H1 (cell line): ENCODE measurements at regions not wholly inside any gene's neighbourhood (a gene's known extent, or its start where the extent isn't known, plus 50 kb on each side); places are given as distances from the start of the nearest gene placed in this dataset.

Experiments used
- CTCF ChIA-PET: fragments of 300-600 bp; sonication (Branson Sonifier 250); formaldehyde crosslinking; loops from one replicate; lab custom pipeline; 2021; ENCODE audit not compliant: partially characterized antibody; lab: Charles Lee
- POLR2A ChIA-PET: fragments of 300-600 bp; sonication (Branson Sonifier 250); formaldehyde crosslinking; loops from one replicate; lab custom pipeline; 2021; ENCODE audit warnings: inconsistent platforms; ENCODE audit not compliant: partially characterized antibody; lab: Charles Lee
- DNase-seq, 2 experiments: peaks; one replicate each; pipeline versions ENCODE4 v3.0.0 to v3.0.0-alpha.2; 2010 to 2022; ENCODE audit warnings: low spot score in 2 of 2, low read depth in 1 of 2, mixed read lengths in 1 of 2
- FAIRE-seq: peaks from 2 replicates; lab custom pipeline; 2011; peaks lifted over from hg19 to GRCh38; lab: Jason Lieb, UNC
- H2AFZ ChIP-seq: 2 replicates; pipeline ENCODE4 v1.8.1; 2012; ENCODE audit warnings: low read length, inconsistent platforms
- H2AK5ac ChIP-seq: 2 replicates; pipeline ENCODE4 v1.6.1; 2013; ENCODE audit warnings: low read depth, low read length
- H2BK120ac ChIP-seq: replicated peaks from 2 replicates; pipeline ENCODE3; 2013; ENCODE audit warnings: low read depth, low read length, inconsistent platforms
- H2BK12ac ChIP-seq: 2 replicates; pipeline ENCODE4 v1.6.1; 2013; ENCODE audit warnings: low read depth, low read length
- H2BK15ac ChIP-seq: 2 replicates; pipeline ENCODE4 v1.6.1; 2013; ENCODE audit warnings: low read length
- H2BK20ac ChIP-seq: 2 replicates; pipeline ENCODE4 v1.6.1; 2013; ENCODE audit warnings: low read length
- H2BK5ac ChIP-seq: 2 replicates; pipeline ENCODE4 v1.6.1; 2013; ENCODE audit warnings: low read depth, low read length
- H3K14ac ChIP-seq: 2 replicates; pipeline ENCODE4 v1.6.1; 2013; ENCODE audit warnings: inconsistent platforms; ENCODE audit not compliant: insufficient read length
- H3K18ac ChIP-seq: 2 replicates; pipeline ENCODE4 v1.6.1; 2013; ENCODE audit warnings: low read length; ENCODE audit errors: extremely low read depth
- H3K23ac ChIP-seq: 2 replicates; pipeline ENCODE4 v1.6.1; 2013; ENCODE audit warnings: inconsistent platforms; ENCODE audit not compliant: insufficient read length
- H3K23me2 ChIP-seq: 2 replicates; pipeline ENCODE4 v1.6.1; 2013; ENCODE audit warnings: low read depth, low read length
- H3K27ac ChIP-seq: 2 replicates; pipeline ENCODE4 v1.6.1; 2011; ENCODE audit warnings: low read depth, low read length, inconsistent platforms
- H3K27me3 ChIP-seq, 4 experiments: replicated peaks in 1 of 4; 1 replicate in 1 of 4; 2 replicates in 3 of 4; pipeline versions ENCODE4 v1.6.1 to v1.8.1; 2011 to 2013; ENCODE audit warnings: low read length in 3 of 4, mild to moderate bottlenecking in 3 of 4, inconsistent platforms in 2 of 4, mixed read lengths in 2 of 4, moderate library complexity in 1 of 4; ENCODE audit not compliant: control insufficient read depth in 3 of 4, insufficient read depth in 3 of 4; ENCODE audit errors: extremely low read depth in 1 of 4
- H3K36me3 ChIP-seq, 4 experiments: 2 replicates each; pipeline versions ENCODE4 v1.6.1 to v1.8.1; 2011 to 2013; ENCODE audit warnings: mild to moderate bottlenecking in 4 of 4, low read length in 3 of 4, moderate library complexity in 2 of 4, control low read depth in 1 of 4, inconsistent platforms in 1 of 4; ENCODE audit not compliant: insufficient read depth in 4 of 4, control insufficient read depth in 2 of 4
- H3K4ac ChIP-seq: replicated peaks from 2 replicates; pipeline ENCODE3; 2013; ENCODE audit warnings: low read length, low read depth, mixed read lengths, inconsistent platforms; ENCODE audit not compliant: insufficient read length
- H3K4me1 ChIP-seq, 4 experiments: replicated peaks in 1 of 4; 1 replicate in 1 of 4; 2 replicates in 3 of 4; pipeline versions ENCODE4 v1.6.1 to v1.8.1; 2011 to 2013; ENCODE audit warnings: low read length in 3 of 4, inconsistent platforms in 2 of 4, mixed read lengths in 1 of 4; ENCODE audit not compliant: insufficient read depth in 4 of 4, control insufficient read depth in 3 of 4
- H3K4me2 ChIP-seq, 2 experiments: 2 replicates each; pipeline versions ENCODE4 v1.6.1 to v1.8.1; 2011 to 2013; ENCODE audit warnings: low read depth in 2 of 2, low read length in 2 of 2, control low read depth in 1 of 2, inconsistent platforms in 1 of 2, mild to moderate bottlenecking in 1 of 2; ENCODE audit not compliant: insufficient read depth in 1 of 2
- H3K4me3 ChIP-seq, 4 experiments: fragments of 200-600, 300-600 bp in 1 of 4; sonication (generic), shearing (Covaris generic), sonication (Bioruptor Twin) in 1 of 4; 2 replicates each; pipeline versions ENCODE4 v1.5.1 to v1.8.1; 2011 to 2016; ENCODE audit warnings: low read length in 4 of 4, low read depth in 3 of 4, control low read depth in 2 of 4, inconsistent platforms in 2 of 4, mild to moderate bottlenecking in 2 of 4, mixed read lengths in 1 of 4, moderate library complexity in 1 of 4; ENCODE audit not compliant: insufficient read depth in 2 of 4; ENCODE audit errors: extremely low read depth in 1 of 4
- H3K56ac ChIP-seq: replicated peaks from 2 replicates; pipeline ENCODE3; 2013; ENCODE audit warnings: low read depth, mild to moderate bottlenecking, mixed read lengths, low read length, inconsistent platforms; ENCODE audit not compliant: insufficient read length
- H3K79me1 ChIP-seq: 2 replicates; pipeline ENCODE4 v1.6.1; 2013; ENCODE audit warnings: low read depth, low read length, control low read depth
- H3K79me2 ChIP-seq, 2 experiments: 2 replicates each; pipeline versions ENCODE4 v1.6.1 to v1.8.1; 2012 to 2013; ENCODE audit warnings: low read length in 2 of 2, mild to moderate bottlenecking in 2 of 2, inconsistent platforms in 1 of 2; ENCODE audit not compliant: insufficient read depth in 2 of 2, control insufficient read depth in 1 of 2
- H3K9ac ChIP-seq, 4 experiments: replicated peaks in 1 of 4; 1 replicate in 1 of 4; 2 replicates in 3 of 4; pipeline versions ENCODE4 v1.6.1 to v1.8.1; 2011 to 2013; ENCODE audit warnings: low read depth in 3 of 4, low read length in 3 of 4, control low read depth in 2 of 4, mild to moderate bottlenecking in 2 of 4, moderate library complexity in 2 of 4, inconsistent platforms in 1 of 4; ENCODE audit errors: extremely low read depth in 1 of 4
- H3K9me3 ChIP-seq, 2 experiments: 2 replicates each; pipeline versions ENCODE4 v1.6.1 to v1.8.1; 2012 to 2013; ENCODE audit warnings: mild to moderate bottlenecking in 2 of 2, moderate library complexity in 2 of 2, control low read depth in 1 of 2, inconsistent platforms in 1 of 2, low read depth in 1 of 2, low read length in 1 of 2, mixed read lengths in 1 of 2; ENCODE audit not compliant: insufficient read depth in 2 of 2
- H4K20me1 ChIP-seq, 2 experiments: replicated peaks in 1 of 2; 2 replicates each; pipeline versions ENCODE3 to v1.8.1; 2011 to 2013; ENCODE audit warnings: inconsistent platforms in 2 of 2, low read length in 2 of 2, mild to moderate bottlenecking in 1 of 2; ENCODE audit not compliant: insufficient read depth in 2 of 2, control insufficient read depth in 1 of 2
- H4K5ac ChIP-seq: 2 replicates; pipeline ENCODE4 v1.6.1; 2013; ENCODE audit warnings: low read length, low read depth, mixed read lengths, inconsistent platforms; ENCODE audit not compliant: insufficient read length
- H4K8ac ChIP-seq: 2 replicates; pipeline ENCODE4 v1.8.0; 2013; ENCODE audit warnings: mild to moderate bottlenecking, moderate library complexity, low read length, inconsistent platforms; ENCODE audit not compliant: insufficient read depth; ENCODE audit errors: extremely low read depth
- H4K91ac ChIP-seq: replicated peaks from 2 replicates; pipeline ENCODE3; 2013; ENCODE audit warnings: low read length, mixed read lengths, inconsistent platforms; ENCODE audit not compliant: insufficient read length
- BCL11A ChIP-seq, 2 experiments: IDR thresholded peaks; one replicate each; pipeline ENCODE4 v1.6.1; 2011; ENCODE audit warnings: low read depth in 2 of 2, low read length in 2 of 2, mild to moderate bottlenecking in 2 of 2
- CEBPB ChIP-seq: IDR thresholded peaks from 2 replicates; pipeline ENCODE4 v1.6.1; 2012; ENCODE audit warnings: low read depth, low read length
- CTBP2 ChIP-seq: IDR thresholded peaks from 2 replicates; pipeline ENCODE4 v1.7.0; 2011; ENCODE audit warnings: borderline replicate concordance, mild to moderate bottlenecking, moderate library complexity, mixed read lengths, low read length; ENCODE audit not compliant: insufficient read depth, insufficient read length
- EGR1 ChIP-seq: IDR thresholded peaks from 2 replicates; pipeline ENCODE4 v1.6.1; 2011; ENCODE audit warnings: low read depth, low read length, borderline replicate concordance
- JUN ChIP-seq: IDR thresholded peaks from 2 replicates; pipeline ENCODE4 v1.6.1; 2011; ENCODE audit warnings: low read depth, mild to moderate bottlenecking, improper control_type of control experiment, low read length
- KDM1A ChIP-seq: fragments of 200-600, 300-600 bp; sonication (generic); IDR thresholded peaks from 2 replicates; pipeline ENCODE4 v1.7.1; 2016; ENCODE audit warnings: mild to moderate bottlenecking, low read length, borderline replicate concordance
- POLR2AphosphoS5 ChIP-seq: IDR thresholded peaks from 2 replicates; pipeline ENCODE4 v1.6.1; 2011; ENCODE audit warnings: low read depth, low read length
- SIX5 ChIP-seq: IDR thresholded peaks from 2 replicates; pipeline ENCODE4 v1.6.1; 2011; ENCODE audit warnings: mild to moderate bottlenecking, low read depth, low read length
- SP1 ChIP-seq: IDR thresholded peaks from 2 replicates; pipeline ENCODE4 v1.6.1; 2011; ENCODE audit warnings: low read depth, low read length
- WGBS, 2 experiments: shearing (Covaris generic) in 1 of 2; methylation state at CpG; one replicate each; pipeline versions ENCODE4 v1.1.6 to v1.1.7; 2013 to 2015; ENCODE audit warnings: low lambda C conversion rate in 2 of 2, mixed read lengths in 2 of 2, inconsistent platforms in 1 of 2, low coverage in 1 of 2, missing lambda C conversion rate in 1 of 2; ENCODE audit not compliant: insufficient replicate concordance in 2 of 2, insufficient coverage in 1 of 2, insufficient read length in 1 of 2; ENCODE audit errors: extremely low coverage in 1 of 2, missing lambda C conversion rate in 1 of 2; 5-methylcytosine and 5-hydroxymethylcytosine counted together
- TF ChIP-seq, protein P1 (sequence below): IDR thresholded peaks from 2 replicates; pipeline ENCODE4 v1.6.1; 2011; ENCODE audit warnings: low read depth, mild to moderate bottlenecking, low read length; ENCODE audit not compliant: insufficient read depth

DNA sequence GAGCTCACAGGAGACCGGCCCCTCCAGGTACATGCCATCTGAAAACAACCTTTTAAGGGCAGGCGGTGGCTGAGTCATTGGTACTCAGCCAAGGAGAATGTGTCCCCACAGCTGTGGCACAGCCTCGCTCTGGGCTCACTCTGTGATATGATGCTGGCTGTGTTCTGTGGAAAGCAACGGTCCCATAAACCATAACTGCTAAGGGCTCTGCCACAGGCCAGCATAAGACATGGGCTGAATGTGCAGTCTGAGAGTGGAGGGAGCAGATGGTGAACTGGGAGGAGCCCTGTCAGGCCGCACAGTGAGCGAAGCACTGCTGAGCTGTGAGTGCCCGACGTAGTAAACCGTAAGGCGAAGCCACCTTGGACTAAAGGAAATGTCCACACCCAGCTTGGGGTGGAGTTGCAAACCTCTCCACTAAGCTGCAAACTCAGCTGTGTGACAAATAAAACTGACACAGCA, 375.8 kb downstream of the THBS2 start:
- H3K4me2 ChIP-seq = no peak overlapping the region
- DNase-seq = no peak
- no peak overlapping the region for H4K91ac ChIP-seq
- TF ChIP-seq, protein P1, sequence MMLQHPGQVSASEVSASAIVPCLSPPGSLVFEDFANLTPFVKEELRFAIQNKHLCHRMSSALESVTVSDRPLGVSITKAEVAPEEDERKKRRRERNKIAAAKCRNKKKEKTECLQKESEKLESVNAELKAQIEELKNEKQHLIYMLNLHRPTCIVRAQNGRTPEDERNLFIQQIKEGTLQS = no peak
- TF ChIP-seq JUN (no peak), BCL11A (IDR thresholded peaks at IDR 0.05; ENCODE audit: low read depth in 2 of 2, low read length in 2 of 2) (no peak), KDM1A (no peak), SP1 (no peak), CTBP2 (no peak), EGR1 (no peak), CEBPB (no peak), SIX5 (no peak), POLR2AphosphoS5 (no peak)
- TF ChIP-seq, all 59 proteins: peak for 0
- CTCF ChIA-PET = interaction anchor here (0.6 to 2.2 kb wide), 10 partner anchors 12 to 507 kb away, joined by 3 to 9 read pairs (median 4); no protein-coding TSS in a partner anchor
- no peaks in the 10 kb centered on the region for H3K36me3 ChIP-seq
- no peaks in the 10 kb centered on the region for H3K23me2 ChIP-seq
- H3K4me3 ChIP-seq = no peak overlapping the region
- H4K8ac ChIP-seq = no peak overlapping the region
- H3K27me3 ChIP-seq = 0 out of 7 replicates have a peak, but pooled peaks cover 0 to 1% (median 0%) of the 10 kb centered on the region in 4 experiments
- H3K4ac ChIP-seq = no peak overlapping the region
- H2BK20ac ChIP-seq = no peak overlapping the region
- H2BK5ac ChIP-seq = no peak overlapping the region
- no peak overlapping the region for H3K9ac ChIP-seq
- H2BK15ac ChIP-seq = no peak overlapping the region
- H2AK5ac ChIP-seq = no peak overlapping the region
- H2AFZ ChIP-seq = 0 out of 2 replicates have a peak overlapping the region, but pooled peaks have one; percentile 25
- H3K14ac ChIP-seq = no peak overlapping the region
- no peak overlapping the region for H3K18ac ChIP-seq
- H4K5ac ChIP-seq = no peak overlapping the region
- H4K20me1 ChIP-seq = no peaks in the 10 kb centered on the region
- H3K79me1 ChIP-seq = no peaks in the 10 kb centered on the region
- no peak overlapping the region for H3K23ac ChIP-seq
- H2BK120ac ChIP-seq = no peak overlapping the region
- no peaks in the 10 kb centered on the region for H3K9me3 ChIP-seq
- no peak for FAIRE-seq
- 81% methylated on average over 10 of the region's 10 CpGs; no CpG with 5 or more reads in 1 of the 2 experiments for WGBS, 2 experiments
- no peak overlapping the region for H3K56ac ChIP-seq
- no peak overlapping the region for H2BK12ac ChIP-seq
- H3K79me2 ChIP-seq = no peaks in the 10 kb centered on the region
- H3K27ac ChIP-seq = no peak overlapping the region
- H3K4me1 ChIP-seq = no peaks in the 10 kb centered on the region; a peak in 1 of 7 replicates
- POLR2A ChIA-PET = no interaction called here
